ENCODE measurements at regions not wholly inside any gene's neighbourhood (a gene's known extent, or its start where the extent isn't known, plus 50 kb on each side); places are given as distances from the start of the nearest gene placed in this dataset.

DNA sequence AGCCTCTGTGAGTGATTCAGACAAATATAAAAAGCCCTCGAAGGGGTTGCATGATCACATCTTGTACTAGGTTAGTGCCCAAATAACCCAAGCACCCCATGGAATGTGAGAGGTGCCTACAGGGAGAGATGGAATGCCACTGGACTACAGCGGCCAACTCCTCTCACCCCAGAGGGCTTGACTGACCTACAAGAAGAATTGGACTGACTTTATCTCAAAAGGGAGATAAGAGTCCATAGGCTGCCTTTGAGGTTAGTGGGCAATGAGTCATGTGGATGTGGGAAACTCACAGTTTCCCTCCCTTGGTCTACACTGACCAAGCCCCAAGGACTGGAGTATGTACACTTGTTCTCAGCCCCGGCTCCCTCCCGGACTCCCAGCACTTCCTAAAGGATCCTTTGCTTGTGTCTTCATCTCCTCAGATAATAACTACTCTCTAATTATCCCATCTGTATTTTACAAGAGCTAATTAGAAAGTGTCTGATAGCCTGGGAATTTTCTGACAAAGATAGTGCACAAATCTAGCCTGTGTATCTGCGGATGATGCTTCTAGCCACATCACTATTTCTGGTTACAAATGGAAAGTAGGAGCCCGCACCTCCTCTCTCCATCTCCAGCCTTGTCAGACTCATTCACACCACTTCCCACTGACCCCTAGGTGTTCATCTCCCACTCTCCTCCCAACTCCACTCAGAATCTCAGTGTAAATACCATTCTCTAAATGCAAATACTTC, 547.8 kb upstream of the TBL1XR1 start:
- POLR2A ChIA-PET = no interaction called here

DNA sequence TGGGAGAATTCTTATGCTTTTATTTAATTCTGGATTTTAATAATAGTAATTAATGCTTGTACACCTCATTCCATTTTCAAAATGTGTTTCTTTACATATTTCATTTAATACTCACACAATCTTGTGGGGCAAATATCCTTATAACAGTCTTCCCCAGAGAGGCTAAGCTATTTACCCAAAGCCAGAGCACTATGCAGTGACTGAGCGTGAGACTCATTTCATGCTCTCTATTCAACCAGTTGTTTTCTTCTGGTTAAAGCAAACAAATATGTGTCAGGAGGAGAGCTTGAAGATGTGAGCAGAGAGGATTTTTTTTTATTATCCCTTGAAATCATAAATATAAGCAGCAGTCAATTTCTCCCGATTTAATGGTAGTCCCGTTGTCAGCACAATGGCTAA, 548.3 kb upstream of the TBL1XR1 start:
- no peak overlapping the region for H3K4me3 ChIP-seq (ENCODE audit: low read depth, low read length)
- DNase-seq (ENCODE audit: low read depth, low spot score) = no peak
- ChIA-PET POLR2A (no interaction called here), CTCF (no interaction called here)
- no peak for TF ChIP-seq CTCF (IDR thresholded peaks at IDR 0.05; ENCODE audit: insufficient read depth, low read length, missing control alignments)

More for the DNA sequence above, 547.8 kb upstream of the TBL1XR1 start:
- no peak overlapping the region for H3K4me3 ChIP-seq (ENCODE audit: low read depth, low read length)
- CTCF ChIA-PET = no interaction called here
- TF ChIP-seq CTCF (IDR thresholded peaks at IDR 0.05; ENCODE audit: insufficient read depth, low read length, missing control alignments) = no peak
- DNase-seq (ENCODE audit: low read depth, low spot score) = no peak

DNA sequence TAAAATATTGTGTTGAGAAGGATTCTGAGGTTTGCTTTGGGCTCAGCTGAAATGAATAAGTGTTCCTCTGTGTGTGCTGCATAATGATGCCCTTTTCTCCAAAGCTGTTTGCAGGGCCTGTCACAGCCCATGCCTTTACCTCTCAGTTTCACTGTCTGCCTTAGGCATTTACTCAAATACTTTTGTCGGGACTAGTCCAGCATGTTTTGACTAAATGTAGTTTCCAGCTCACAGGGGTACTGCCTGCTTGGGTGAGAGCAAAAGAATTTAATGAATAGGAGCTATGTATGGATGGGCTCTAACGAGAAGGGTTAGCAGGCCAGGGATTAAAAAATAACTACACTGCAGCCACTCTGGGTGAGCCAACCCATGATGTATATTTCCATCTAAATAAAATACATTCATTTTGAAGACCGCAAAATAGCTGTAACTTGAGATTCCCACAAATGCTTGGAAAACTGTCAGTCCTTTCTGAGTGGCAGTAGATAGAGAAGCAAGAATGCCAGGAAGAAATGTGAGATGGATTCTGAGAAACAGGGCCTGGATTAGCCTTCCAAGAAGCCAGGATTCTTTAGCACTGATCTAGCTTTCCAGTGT, 549.2 kb upstream of the TBL1XR1 start:
- POLR2A ChIA-PET = no interaction called here
- no peak for DNase-seq (ENCODE audit: low read depth, low spot score)
- H3K4me3 ChIP-seq (ENCODE audit: low read depth, low read length) = no peak overlapping the region
- CTCF ChIA-PET = interaction anchor here (0.7 kb wide), 1 partner anchor 9 kb away, joined by 4 read pairs; no protein-coding TSS in a partner anchor
- TF ChIP-seq CTCF (IDR thresholded peaks at IDR 0.05; ENCODE audit: insufficient read depth, low read length, missing control alignments) = no peak

DNA sequence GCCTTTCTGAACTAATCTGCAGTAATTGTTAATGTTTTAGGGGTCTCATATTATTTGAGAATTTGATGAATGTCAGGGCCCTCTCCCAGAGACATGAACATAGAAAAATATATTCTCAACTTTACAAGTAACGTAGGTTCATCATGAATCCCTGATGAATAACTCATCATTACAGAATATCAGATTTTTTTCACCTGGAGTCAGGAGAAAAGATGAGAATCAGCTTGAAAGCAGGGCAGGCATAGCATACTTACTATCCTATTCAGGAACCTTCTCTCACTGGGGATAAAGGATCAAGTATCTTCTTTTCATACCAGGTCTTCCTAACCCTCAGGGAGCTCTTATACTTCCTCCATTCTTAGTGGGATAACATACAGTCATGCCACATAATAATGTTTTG, 552.6 kb upstream of the TBL1XR1 start:
- TF ChIP-seq CTCF (IDR thresholded peaks at IDR 0.05; ENCODE audit: insufficient read depth, low read length, missing control alignments) = no peak
- ChIA-PET POLR2A (no interaction called here), CTCF (no interaction called here)
- no peak overlapping the region for H3K4me3 ChIP-seq (ENCODE audit: low read depth, low read length)
- no peak for DNase-seq (ENCODE audit: low read depth, low spot score)

DNA sequence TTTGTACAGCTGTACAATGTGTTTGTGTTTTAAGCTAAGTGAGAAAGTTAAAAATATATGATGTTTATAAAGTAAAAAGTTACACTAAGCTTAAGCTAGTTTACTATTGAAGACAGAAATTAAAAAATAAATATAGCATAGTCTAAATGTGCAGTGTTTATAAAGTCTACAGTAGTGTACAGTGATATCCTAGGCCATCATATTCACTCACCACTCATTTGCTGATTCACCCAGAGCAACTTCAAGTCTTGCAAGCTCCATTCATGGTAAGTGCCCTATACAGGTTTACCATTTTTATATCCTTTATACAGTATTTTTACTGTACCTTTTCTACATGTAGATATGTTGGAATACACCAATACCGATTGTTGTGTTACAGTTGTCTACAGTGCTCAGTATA, 553.2 kb upstream of the TBL1XR1 start:
- no peak overlapping the region for H3K4me3 ChIP-seq (ENCODE audit: low read depth, low read length)
- CTCF ChIA-PET = no interaction called here
- DNase-seq (ENCODE audit: low read depth, low spot score) = no peak
- TF ChIP-seq CTCF (IDR thresholded peaks at IDR 0.05; ENCODE audit: insufficient read depth, low read length, missing control alignments) = no peak
- POLR2A ChIA-PET = no interaction called here

DNA sequence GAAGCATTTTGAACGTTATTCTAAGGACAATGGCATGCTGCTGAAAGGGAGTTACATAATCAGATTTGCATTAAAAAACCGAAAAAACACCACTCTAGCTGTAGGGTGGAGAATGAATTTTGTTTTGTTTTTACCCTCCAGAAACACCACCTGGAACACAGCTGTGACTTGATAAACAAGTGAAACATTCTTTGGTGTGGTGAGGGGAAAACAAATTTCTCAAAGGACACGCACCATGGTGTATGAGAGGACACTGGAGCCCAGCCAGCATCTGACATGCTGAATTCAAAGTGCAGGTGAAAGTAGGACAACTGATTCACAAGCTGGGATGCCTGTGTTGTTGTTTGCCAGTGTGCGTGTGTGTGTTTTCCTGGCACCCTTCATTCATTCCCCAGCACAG, 554.5 kb upstream of the TBL1XR1 start:
- CTCF ChIA-PET = no interaction called here
- DNase-seq (ENCODE audit: low read depth, low spot score) = no peak
- POLR2A ChIA-PET = interaction anchor here (0.9 kb wide), 1 partner anchor 273 kb away, joined by 3 read pairs; no protein-coding TSS in a partner anchor
- no peak overlapping the region for H3K4me3 ChIP-seq (ENCODE audit: low read depth, low read length)
- no peak for TF ChIP-seq CTCF (IDR thresholded peaks at IDR 0.05; ENCODE audit: insufficient read depth, low read length, missing control alignments)

Measured in AG04449 (cell line).